BLaER1 treated with 17β-estradiol and CSF1 and Interleukin-3, amounts not matched to agents 10 nM and 100 nM (cell line): ENCODE measurements at regions not wholly inside any gene's neighbourhood (a gene's known extent, or its start where the extent isn't known, plus 50 kb on each side); places are given as distances from the start of the nearest gene placed in this dataset.

Source experiments
- H3K27ac ChIP-seq, 11 experiments: shearing (Covaris generic); formaldehyde crosslinking; 2 replicates each; pipeline ENCODE4 v1.8.1; 2022
- H3K27me3 ChIP-seq, 11 experiments: shearing (Covaris generic); formaldehyde crosslinking; 2 replicates each; pipeline ENCODE4 v1.8.1; 2022
- H3K36me3 ChIP-seq, 11 experiments: shearing (Covaris generic); formaldehyde crosslinking; 2 replicates each; pipeline ENCODE4 v1.8.1; 2022
- H3K4me1 ChIP-seq, 10 experiments: shearing (Covaris generic); formaldehyde crosslinking; 2 replicates each; pipeline ENCODE4 v1.8.1; 2022
- H3K4me2 ChIP-seq, 11 experiments: shearing (Covaris generic); formaldehyde crosslinking; 2 replicates each; pipeline ENCODE4 v1.8.1; 2022
- H3K4me3 ChIP-seq, 10 experiments: shearing (Covaris generic); formaldehyde crosslinking; 2 replicates each; pipeline ENCODE4 v1.8.1; 2022
- H3K9ac ChIP-seq, 11 experiments: shearing (Covaris generic); formaldehyde crosslinking; 2 replicates each; pipeline ENCODE4 v1.8.1; 2022
- H3K9me3 ChIP-seq, 11 experiments: shearing (Covaris generic); formaldehyde crosslinking; replicated peaks in 1 of 11; 2 replicates each; pipeline ENCODE4 v1.8.1; 2022
- H4K20me1 ChIP-seq, 11 experiments: shearing (Covaris generic); formaldehyde crosslinking; 2 replicates each; pipeline ENCODE4 v1.8.1; 2022
- Cebpa-rat ChIP-seq, 11 experiments: shearing (Covaris generic); IDR thresholded peaks; 2 replicates each; pipeline ENCODE4 v1.8.1; 2022

DNA sequence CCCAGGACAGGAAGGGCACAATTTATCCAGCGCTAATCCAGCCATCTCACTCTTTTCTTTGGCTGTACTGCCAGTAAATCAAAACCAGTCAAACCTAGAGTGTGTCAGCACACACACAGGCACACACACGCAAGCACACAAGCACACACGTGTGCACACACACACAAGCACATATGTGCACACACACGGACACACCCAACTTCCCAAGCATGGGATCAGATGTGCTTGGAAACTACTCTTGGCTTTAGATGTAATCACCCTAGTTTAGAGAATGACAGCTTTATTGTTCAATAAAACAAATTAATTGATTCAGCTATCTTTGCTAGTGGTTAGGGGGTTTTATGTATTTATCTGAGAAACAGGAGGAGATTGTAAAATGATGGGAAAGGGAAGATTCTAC lies 615.0 kb upstream of the MKI67 start:
- Histone ChIP-seq H3K4me3 (no peak overlapping the region), H3K36me3 (no peaks in the 10 kb centered on the region), H3K4me2 (no peak overlapping the region), H3K9me3 (no peaks in the 10 kb centered on the region), H3K27me3 (no peaks in the 10 kb centered on the region), H4K20me1 (no peaks in the 10 kb centered on the region), H3K9ac (no peak overlapping the region), H3K27ac (no peak overlapping the region), H3K4me1 (peaks cover 0 to 7% (median 3%) of the 10 kb centered on the region in 10 experiments; a peak in 13 of 20 replicates)
- TF ChIP-seq Cebpa-rat (IDR thresholded peaks at IDR 0.05): no peak

DNA sequence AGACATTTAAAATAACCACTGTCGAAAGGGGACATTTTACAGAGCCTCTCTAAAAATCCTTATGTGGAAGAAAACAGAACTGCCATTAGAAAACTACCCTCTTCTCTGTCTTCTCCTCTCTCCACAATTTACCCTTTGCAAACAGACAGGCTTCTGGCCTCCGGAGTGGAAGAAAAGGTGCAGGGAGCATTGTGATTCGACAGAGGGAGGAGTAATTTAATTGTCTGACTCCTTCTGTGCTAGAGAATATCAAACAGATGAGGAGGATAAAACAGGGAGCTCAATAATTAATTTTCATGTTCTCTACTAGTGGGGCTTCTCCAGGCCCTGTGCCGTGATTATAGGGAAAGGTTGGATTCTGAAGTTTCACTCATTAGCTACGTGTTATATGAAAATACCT lies 615.5 kb upstream of the MKI67 start:
- no peaks in the 10 kb centered on the region for H3K36me3 ChIP-seq
- TF ChIP-seq Cebpa-rat (IDR thresholded peaks at IDR 0.05): no peak
- H3K27me3 ChIP-seq: no peaks in the 10 kb centered on the region
- H3K4me3 ChIP-seq: no peak overlapping the region
- H3K4me1 ChIP-seq: peaks cover 0 to 2% (median 0%) of the 10 kb centered on the region in 10 experiments; a peak in 2 of 20 replicates
- H3K9ac ChIP-seq: no peak overlapping the region
- H3K4me2 ChIP-seq: no peak overlapping the region
- no peaks in the 10 kb centered on the region for H4K20me1 ChIP-seq
- H3K9me3 ChIP-seq: no peaks in the 10 kb centered on the region
- H3K27ac ChIP-seq: no peak overlapping the region

- no peak overlapping the region for H3K9ac ChIP-seq
- H3K27me3 ChIP-seq: no peaks in the 10 kb centered on the region
- H3K4me2 ChIP-seq: no peak overlapping the region
- H3K9me3 ChIP-seq: no peaks in the 10 kb centered on the region
- H3K36me3 ChIP-seq: no peaks in the 10 kb centered on the region
- H3K27ac ChIP-seq: no peak overlapping the region
- TF ChIP-seq Cebpa-rat (IDR thresholded peaks at IDR 0.05): no peak
- no peaks in the 10 kb centered on the region for H4K20me1 ChIP-seq
- no peak overlapping the region for H3K4me3 ChIP-seq
- no peaks in the 10 kb centered on the region for H3K4me1 ChIP-seq
These were observed 617.9 kb upstream of the MKI67 start for GRCh38 chr10:128744092-128744491.

GRCh38 chr10:128744811-128745305 lies 618.6 kb upstream of the MKI67 start:
- H3K9me3 ChIP-seq: no peaks in the 10 kb centered on the region
- H3K4me1 ChIP-seq: no peaks in the 10 kb centered on the region
- H4K20me1 ChIP-seq: no peaks in the 10 kb centered on the region
- H3K36me3 ChIP-seq: no peaks in the 10 kb centered on the region
- no peak overlapping the region for H3K4me3 ChIP-seq
- TF ChIP-seq Cebpa-rat (IDR thresholded peaks at IDR 0.05): no peak
- no peaks in the 10 kb centered on the region for H3K27me3 ChIP-seq
- no peak overlapping the region for H3K9ac ChIP-seq
- no peak overlapping the region for H3K27ac ChIP-seq
- H3K4me2 ChIP-seq: no peak overlapping the region

- Histone ChIP-seq H3K4me1 (peaks cover 0 to 11% (median 0%) of the 10 kb centered on the region in 10 experiments; a peak in 5 of 20 replicates), H4K20me1 (no peaks in the 10 kb centered on the region), H3K9ac (no peak overlapping the region), H3K27ac (no peak overlapping the region), H3K9me3 (peaks cover 0 to 14% (median 11%) of the 10 kb centered on the region in 11 experiments; a peak in 13 of 22 replicates), H3K36me3 (no peaks in the 10 kb centered on the region), H3K4me2 (no peak overlapping the region), H3K4me3 (no peak overlapping the region), H3K27me3 (no peaks in the 10 kb centered on the region)
- no peak for TF ChIP-seq Cebpa-rat (IDR thresholded peaks at IDR 0.05)
These were observed 621.5 kb upstream of the MKI67 start for GRCh38 chr10:128747582-128748346.

- TF ChIP-seq Cebpa-rat (IDR thresholded peaks at IDR 0.05): no peak
- Histone ChIP-seq H3K36me3 (no peaks in the 10 kb centered on the region), H4K20me1 (no peaks in the 10 kb centered on the region), H3K9ac (no peak overlapping the region), H3K4me1 (peaks cover 0 to 11% (median 0%) of the 10 kb centered on the region in 10 experiments; a peak in 5 of 20 replicates), H3K27me3 (no peaks in the 10 kb centered on the region), H3K9me3 (peaks cover 0 to 14% (median 11%) of the 10 kb centered on the region in 11 experiments; a peak in 13 of 22 replicates), H3K4me3 (no peak overlapping the region), H3K27ac (no peak overlapping the region), H3K4me2 (peak overlapping the region in 2 of 11 experiments; percentile 27 to 40; a peak in 3 of 22 replicates)
These were observed 625.1 kb upstream of the MKI67 start for GRCh38 chr10:128751284-128751683.

DNA sequence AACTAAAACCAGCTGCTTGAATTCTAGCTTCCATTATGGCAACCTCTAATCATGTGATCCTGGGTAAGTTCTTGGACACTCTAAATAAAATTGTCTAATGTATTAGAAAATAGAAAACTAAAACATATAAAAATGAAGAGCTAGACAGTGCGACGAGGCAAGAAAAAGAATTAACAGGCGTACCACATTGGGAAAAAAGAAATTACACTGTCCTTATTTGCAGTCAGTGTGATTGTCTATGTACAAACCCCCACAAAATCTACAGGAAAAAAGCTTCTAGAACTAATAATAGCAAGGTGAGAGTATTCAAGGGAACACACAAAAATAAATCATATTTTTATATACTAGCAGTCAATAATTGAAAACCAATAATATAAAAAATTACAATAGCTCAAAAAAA lies 625.6 kb upstream of the MKI67 start:
- Histone ChIP-seq H3K4me2 (0 out of 22 replicates have a peak overlapping the region, but pooled peaks of 1 of the 11 experiments have one; percentile 27), H3K4me1 (peaks cover 0 to 11% (median 0%) of the 10 kb centered on the region in 10 experiments; a peak in 5 of 20 replicates), H3K36me3 (no peaks in the 10 kb centered on the region), H3K9ac (no peak overlapping the region), H4K20me1 (no peaks in the 10 kb centered on the region), H3K9me3 (peaks cover 0 to 14% (median 11%) of the 10 kb centered on the region in 11 experiments; a peak in 13 of 22 replicates), H3K27me3 (no peaks in the 10 kb centered on the region), H3K4me3 (no peak overlapping the region), H3K27ac (no peak overlapping the region)
- TF ChIP-seq Cebpa-rat (IDR thresholded peaks at IDR 0.05): no peak

- no peak overlapping the region for H3K4me3 ChIP-seq
- no peak for TF ChIP-seq Cebpa-rat (IDR thresholded peaks at IDR 0.05)
- H3K9me3 ChIP-seq: 0 out of 22 replicates have a peak, but pooled peaks cover 0 to 7% (median 0%) of the 10 kb centered on the region in 11 experiments
- H3K9ac ChIP-seq: no peak overlapping the region
- H3K36me3 ChIP-seq: no peaks in the 10 kb centered on the region
- H4K20me1 ChIP-seq: no peaks in the 10 kb centered on the region
- H3K27ac ChIP-seq: no peak overlapping the region
- H3K4me2 ChIP-seq: no peak overlapping the region
- no peaks in the 10 kb centered on the region for H3K27me3 ChIP-seq
- no peaks in the 10 kb centered on the region for H3K4me1 ChIP-seq
These were observed 633.0 kb upstream of the MKI67 start for GRCh38 chr10:128759174-128759573.

DNA sequence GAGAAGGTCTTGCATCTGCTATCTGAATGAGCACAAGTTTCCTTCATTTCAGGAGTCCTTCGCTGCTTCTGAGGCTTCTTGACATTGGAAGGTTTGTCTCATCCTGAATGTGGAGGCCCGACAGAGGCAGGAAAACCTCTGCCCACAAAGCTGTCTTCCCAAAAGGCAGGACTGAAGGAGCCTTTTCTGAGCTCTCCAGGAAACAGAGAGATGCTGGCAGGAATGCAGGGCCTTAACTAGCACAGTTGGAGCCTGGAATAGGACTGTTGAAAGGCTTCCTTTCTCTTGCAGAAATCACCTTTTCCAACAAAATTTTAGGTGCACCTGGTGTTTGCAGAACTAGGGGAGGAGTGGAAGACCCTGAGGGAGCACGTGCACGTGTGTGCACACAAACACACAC lies 637.4 kb upstream of the MKI67 start:
- no peak for TF ChIP-seq Cebpa-rat (IDR thresholded peaks at IDR 0.05)
- no peak overlapping the region for H3K27ac ChIP-seq
- no peak overlapping the region for H3K4me3 ChIP-seq
- H3K9me3 ChIP-seq: 0 out of 22 replicates have a peak, but pooled peaks cover 0 to 3% (median 0%) of the 10 kb centered on the region in 11 experiments
- H4K20me1 ChIP-seq: no peaks in the 10 kb centered on the region
- H3K9ac ChIP-seq: no peak overlapping the region
- no peaks in the 10 kb centered on the region for H3K36me3 ChIP-seq
- peaks cover 0 to 4% (median 0%) of the 10 kb centered on the region in 10 experiments; a peak in 3 of 20 replicates for H3K4me1 ChIP-seq
- H3K27me3 ChIP-seq: no peaks in the 10 kb centered on the region
- no peak overlapping the region for H3K4me2 ChIP-seq
